T-helper 1 cell treated with Interleukin-12 subunit alpha and Interleukin-12 subunit beta and Interleukin-4 antibody, amounts not matched to agents 30 ng/mL and 1 ng/mL, for 36 hours (primary cell): ENCODE measurements at regions not wholly inside any gene's neighbourhood (a gene's known extent, or its start where the extent isn't known, plus 50 kb on each side); places are given as distances from the start of the nearest gene placed in this dataset.
"Not testable (repeated sequence)": the region's sequence is repeated elsewhere in the genome, so short reads cannot be mapped to it uniquely, and the experiment has no call there.

ENCODE experiments used
- intact Hi-C: fragments of 100-400 bp; cut with micrococcal nuclease; formaldehyde crosslinking; loops from one replicate; pipeline ENCODE4 v1.15.1; 2024

GRCh38 chr4:138630666-138631065 lies 384.9 kb upstream of the NOCT start:
- intact Hi-C loops, result no loop called here

- intact Hi-C loops, result no loop called here
Measured at GRCh38 chr4:138629669-138630068, 385.9 kb upstream of the NOCT start.

- intact Hi-C loops, result no loop called here
Measured at GRCh38 chr4:138627096-138627495, 384.9 kb upstream of the SLC7A11 start.

- intact Hi-C loops, result not testable (repeated sequence)
Measured at GRCh38 chr4:138622362-138622761, 380.2 kb upstream of the SLC7A11 start.

- intact Hi-C loops, result no loop called here
Measured at GRCh38 chr4:138616775-138617174, 374.6 kb upstream of the SLC7A11 start.

GRCh38 chr4:138614398-138615142 lies 372.4 kb upstream of the SLC7A11 start:
- intact Hi-C loops, result no loop called here

GRCh38 chr4:138612428-138612827 lies 370.3 kb upstream of the SLC7A11 start:
- intact Hi-C loops, result no loop called here

- intact Hi-C loops, result no loop called here
Measured at GRCh38 chr4:138611721-138612120, 369.6 kb upstream of the SLC7A11 start.

GRCh38 chr4:138611017-138611416 lies 368.9 kb upstream of the SLC7A11 start:
- intact Hi-C loops, result no loop called here

- intact Hi-C loops, result no loop called here
Measured at GRCh38 chr4:138609943-138610350, 367.8 kb upstream of the SLC7A11 start.

GRCh38 chr4:138604556-138604955 lies 362.4 kb upstream of the SLC7A11 start:
- intact Hi-C loops, result no loop called here

GRCh38 chr4:138602664-138603063 lies 360.5 kb upstream of the SLC7A11 start:
- intact Hi-C loops, result no loop called here

- intact Hi-C loops, result no loop called here
Measured at GRCh38 chr4:138599965-138600364, 357.8 kb upstream of the SLC7A11 start.

- intact Hi-C loops, result no loop called here
Measured at GRCh38 chr4:138598226-138598625, 356.1 kb upstream of the SLC7A11 start.

- intact Hi-C loops, result no loop called here
Measured at GRCh38 chr4:138596896-138597295, 354.7 kb upstream of the SLC7A11 start.

- intact Hi-C loops, result no loop called here
Measured at GRCh38 chr4:138595731-138596460, 353.7 kb upstream of the SLC7A11 start.

- intact Hi-C loops, result no loop called here
Measured at GRCh38 chr4:138595171-138595570, 353.0 kb upstream of the SLC7A11 start.

- intact Hi-C loops, result no loop called here
Measured at GRCh38 chr4:138592796-138593195, 350.6 kb upstream of the SLC7A11 start.

GRCh38 chr4:138591808-138592207 lies 349.7 kb upstream of the SLC7A11 start:
- intact Hi-C loops, result no loop called here

GRCh38 chr4:138588501-138588900 lies 346.4 kb upstream of the SLC7A11 start:
- intact Hi-C loops, result no loop called here

- intact Hi-C loops, result no loop called here
Measured at GRCh38 chr4:138579146-138579545, 337.0 kb upstream of the SLC7A11 start.

- intact Hi-C loops, result not testable (repeated sequence)
Measured at GRCh38 chr4:138577826-138578225, 335.7 kb upstream of the SLC7A11 start.

GRCh38 chr4:138577145-138577544 lies 335.0 kb upstream of the SLC7A11 start:
- intact Hi-C loops, result no loop called here
